Memory B cell (primary cell): ENCODE measurements at regions not wholly inside any gene's neighbourhood (a gene's known extent, or its start where the extent isn't known, plus 50 kb on each side); places are given as distances from the start of the nearest gene placed in this dataset.
"Not testable (repeated sequence)": the region's sequence is repeated elsewhere in the genome, so short reads cannot be mapped to it uniquely, and the experiment has no call there.

Experiments used
- ATAC-seq: fragments of 150-1000 bp; cut with Tn5 transposase; 2 replicates; pipeline ENCODE4 v1.10.0; 2021; ENCODE audit warnings: low read depth, mild to moderate bottlenecking, moderate library complexity
- DNase-seq, 2 donors: peaks; one replicate each; pipeline ENCODE4 v3.0.0; 2022; ENCODE audit warnings: low spot score in 2 of 2
- H3K27ac Mint-ChIP-seq: one replicate; pipeline ENCODE4 v1.8.0; 2022; ENCODE audit warnings: mild to moderate bottlenecking, moderate library complexity, mixed read lengths
- H3K27me3 Mint-ChIP-seq: one replicate; pipeline ENCODE4 v1.8.0; 2022; ENCODE audit warnings: mixed read lengths
- H3K36me3 Mint-ChIP-seq: one replicate; pipeline ENCODE4 v1.8.0; 2022; ENCODE audit warnings: mild to moderate bottlenecking, mixed read lengths
- H3K4me1 Mint-ChIP-seq: one replicate; pipeline ENCODE4 v1.8.0; 2022; ENCODE audit warnings: mixed read lengths
- H3K4me3 Mint-ChIP-seq: one replicate; pipeline ENCODE4 v1.8.0; 2022; ENCODE audit warnings: mild to moderate bottlenecking, moderate library complexity, mixed read lengths
- H3K9me3 Mint-ChIP-seq: one replicate; pipeline ENCODE4 v1.8.0; 2022; ENCODE audit warnings: mixed read lengths

GRCh38 chr3:104263477-104263876 lies 1103.2 kb upstream of the ALCAM start:
- Mint-ChIP-seq H3K9me3 (peaks cover 8% of the 10 kb centered on the region), H3K27ac (no peak overlapping the region), H3K4me3 (no peak overlapping the region), H3K4me1 (no peaks in the 10 kb centered on the region), H3K27me3 (no peaks in the 10 kb centered on the region), H3K36me3 (peaks cover 4% of the 10 kb centered on the region)
- ATAC-seq (no peak), DNase-seq (no peak)

- not testable (repeated sequence) for H3K4me1 Mint-ChIP-seq
Observed at GRCh38 chr3:104266219-104266618, 1100.5 kb upstream of the ALCAM start.

GRCh38 chr3:104269771-104270170 lies 1096.9 kb upstream of the ALCAM start:
- Mint-ChIP-seq H3K4me3 (no peak overlapping the region), H3K4me1 (no peaks in the 10 kb centered on the region), H3K27me3 (no peaks in the 10 kb centered on the region), H3K9me3 (peaks cover 10% of the 10 kb centered on the region), H3K27ac (no peak overlapping the region), H3K36me3 (peaks cover 6% of the 10 kb centered on the region)
- DNase-seq: no peak
- ATAC-seq: no peak

More at GRCh38 chr3:104266219-104266618, 1100.5 kb upstream of the ALCAM start:
- H3K9me3 Mint-ChIP-seq, ATAC-seq, DNase-seq, H3K27me3 Mint-ChIP-seq, H3K36me3 Mint-ChIP-seq, H3K27ac Mint-ChIP-seq, H3K4me3 Mint-ChIP-seq: not testable (repeated sequence)

DNA sequence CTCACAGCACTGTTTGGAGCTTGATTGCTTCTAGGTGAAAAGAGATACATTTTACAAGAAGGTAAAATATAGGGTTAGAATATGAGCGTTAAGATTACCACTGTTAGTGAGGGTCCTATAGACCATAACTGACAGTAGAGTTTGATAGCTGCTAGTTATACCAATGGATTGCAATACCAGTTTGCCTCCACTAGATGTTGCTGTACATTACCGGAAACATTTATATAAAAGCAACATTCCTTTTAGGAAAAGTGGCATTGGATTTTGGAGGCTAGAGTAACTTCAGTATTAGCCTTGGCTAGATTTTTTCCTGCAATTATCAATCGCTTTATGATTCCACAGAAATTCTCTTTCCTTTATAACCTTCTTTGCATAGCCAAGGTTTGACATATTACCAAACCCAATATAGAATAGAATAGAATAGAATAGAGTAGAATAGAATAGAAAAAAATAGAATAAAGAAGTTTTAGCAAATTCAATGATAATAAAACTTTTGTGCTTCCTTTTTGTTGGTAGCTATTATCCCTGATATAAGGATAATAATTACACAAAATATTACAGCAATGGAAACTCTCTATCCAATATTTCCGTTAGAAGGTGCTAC lies 1093.6 kb upstream of the ALCAM start:
- peak in 1 of 2 donors; percentile 2 for DNase-seq
- Mint-ChIP-seq H3K4me3 (no peak overlapping the region), H3K4me1 (no peaks in the 10 kb centered on the region), H3K27me3 (no peaks in the 10 kb centered on the region), H3K9me3 (peaks cover 4% of the 10 kb centered on the region), H3K36me3 (peaks cover 3% of the 10 kb centered on the region), H3K27ac (no peak overlapping the region)
- ATAC-seq: no peak

DNA sequence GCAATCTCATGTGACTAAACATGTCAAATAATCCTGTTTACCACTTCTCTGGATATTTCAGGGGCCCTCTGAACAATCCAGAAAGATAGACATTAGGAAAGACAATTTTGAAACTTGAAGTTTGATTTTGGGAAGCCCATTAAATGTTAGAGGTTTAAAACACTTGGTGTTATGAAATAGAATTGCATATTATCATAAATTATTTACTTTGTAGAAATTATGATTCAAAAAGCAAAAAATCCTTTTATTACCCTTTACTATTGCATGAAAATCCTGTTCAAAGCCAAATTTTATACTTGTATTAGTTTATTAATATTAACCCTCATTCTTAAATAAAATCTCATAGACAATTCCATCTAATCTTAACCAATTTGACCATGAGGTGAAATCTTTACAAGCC lies 1091.5 kb upstream of the ALCAM start:
- no peak overlapping the region for H3K4me3 Mint-ChIP-seq
- ATAC-seq (no peak), DNase-seq (no peak)

DNA sequence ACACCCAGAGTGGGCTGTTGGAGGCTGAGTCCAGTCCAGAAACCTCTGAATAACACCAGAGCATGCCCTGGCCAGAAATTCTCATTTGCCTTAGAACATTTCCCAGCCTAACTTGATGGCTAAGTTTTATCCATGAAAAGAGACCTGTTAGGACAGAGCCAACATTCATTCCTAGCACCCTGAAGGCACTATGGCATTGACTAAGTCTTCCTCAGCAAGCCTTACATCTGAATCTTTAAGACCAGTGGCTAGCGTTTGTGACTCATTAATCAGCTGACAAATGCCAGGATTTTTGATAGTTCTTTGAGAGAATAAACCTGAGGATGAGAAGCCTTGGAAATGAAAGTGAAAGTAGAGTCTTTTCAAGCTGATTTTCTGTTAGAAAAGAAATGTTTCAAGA lies 1087.1 kb upstream of the ALCAM start:
- Mint-ChIP-seq H3K27ac (no peak overlapping the region), H3K4me3 (no peak overlapping the region), H3K27me3 (no peaks in the 10 kb centered on the region), H3K36me3 (peaks cover 11% of the 10 kb centered on the region), H3K9me3 (peaks cover 15% of the 10 kb centered on the region), H3K4me1 (peaks cover 4% of the 10 kb centered on the region)
- DNase-seq (no peak), ATAC-seq (no peak)

More for the DNA sequence above, 1091.5 kb upstream of the ALCAM start:
- peaks cover 6% of the 10 kb centered on the region for H3K9me3 Mint-ChIP-seq
- H3K4me1 Mint-ChIP-seq: peaks cover 4% of the 10 kb centered on the region
- H3K27me3 Mint-ChIP-seq: no peaks in the 10 kb centered on the region
- no peak overlapping the region for H3K27ac Mint-ChIP-seq
- H3K36me3 Mint-ChIP-seq: peaks cover 3% of the 10 kb centered on the region

DNA sequence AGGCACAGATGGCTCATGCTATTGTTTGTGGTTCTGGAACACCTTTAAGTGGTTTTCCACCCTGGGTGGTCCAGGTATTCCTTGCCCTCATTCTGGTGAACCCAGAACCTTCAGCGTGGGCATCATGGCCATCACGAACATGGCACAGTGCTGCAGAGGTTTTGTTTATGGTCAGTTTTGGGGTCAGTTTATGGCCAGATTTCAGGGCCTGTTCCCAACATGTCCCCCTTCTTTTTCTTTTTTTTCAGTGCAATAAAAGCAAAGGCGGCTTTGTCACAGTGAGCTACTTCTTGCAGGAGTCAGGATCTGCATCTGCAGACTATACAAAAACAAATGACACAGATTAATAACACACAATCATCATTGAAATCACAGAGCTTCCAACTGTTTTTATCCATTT lies 1085.0 kb upstream of the ALCAM start:
- peaks cover 19% of the 10 kb centered on the region for H3K9me3 Mint-ChIP-seq
- ATAC-seq (no peak), DNase-seq (no peak)
- no peaks in the 10 kb centered on the region for H3K27me3 Mint-ChIP-seq
- H3K27ac Mint-ChIP-seq: no peak overlapping the region
- no peak overlapping the region for H3K4me3 Mint-ChIP-seq
- peaks cover 17% of the 10 kb centered on the region for H3K36me3 Mint-ChIP-seq
- peaks cover 4% of the 10 kb centered on the region for H3K4me1 Mint-ChIP-seq

- H3K4me1 Mint-ChIP-seq: peaks cover 2% of the 10 kb centered on the region
- peaks cover 13% of the 10 kb centered on the region for H3K9me3 Mint-ChIP-seq
- H3K36me3 Mint-ChIP-seq: peaks cover 11% of the 10 kb centered on the region
Observed at GRCh38 chr3:104286645-104287044, 1080.1 kb upstream of the ALCAM start.

GRCh38 chr3:104291437-104291851 lies 1075.3 kb upstream of the ALCAM start:
- H3K27ac Mint-ChIP-seq: peak overlapping the region; percentile 67
- ATAC-seq: peak; percentile 48
- no peak for DNase-seq
- H3K27me3 Mint-ChIP-seq: no peaks in the 10 kb centered on the region
- H3K4me3 Mint-ChIP-seq: peak overlapping the region; percentile 71
- H3K4me1 Mint-ChIP-seq: peaks cover 14% of the 10 kb centered on the region
- peaks cover 2% of the 10 kb centered on the region for H3K9me3 Mint-ChIP-seq
- H3K36me3 Mint-ChIP-seq: peaks cover 3% of the 10 kb centered on the region

More at GRCh38 chr3:104286645-104287044, 1080.1 kb upstream of the ALCAM start:
- ATAC-seq: no peak
- no peak for DNase-seq
- no peaks in the 10 kb centered on the region for H3K27me3 Mint-ChIP-seq
- H3K4me3 Mint-ChIP-seq: no peak overlapping the region
- no peak overlapping the region for H3K27ac Mint-ChIP-seq

DNA sequence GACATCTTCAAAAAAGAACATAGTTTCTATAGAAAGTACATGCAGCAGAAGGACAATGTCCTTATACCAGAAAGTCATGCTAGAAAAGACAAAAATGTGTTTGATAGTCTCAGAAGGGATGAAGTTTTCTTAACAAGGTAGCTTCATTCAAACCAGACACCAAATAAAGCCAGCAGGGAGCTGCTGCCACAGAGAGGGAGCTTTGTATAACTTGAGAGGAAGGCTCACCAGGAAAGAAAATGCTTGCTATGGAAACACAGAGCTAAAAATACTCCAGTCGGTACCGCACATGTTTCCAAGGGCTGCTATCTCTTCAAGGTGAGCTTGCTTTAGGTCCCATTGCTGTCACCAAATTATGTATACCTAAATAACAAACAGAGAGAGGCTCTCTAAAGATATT lies 1074.8 kb upstream of the ALCAM start:
- no peak for DNase-seq
- no peak for ATAC-seq
- H3K36me3 Mint-ChIP-seq: no peaks in the 10 kb centered on the region
- peak overlapping the region; percentile 71 for H3K4me3 Mint-ChIP-seq
- H3K4me1 Mint-ChIP-seq: peaks cover 14% of the 10 kb centered on the region
- H3K27me3 Mint-ChIP-seq: no peaks in the 10 kb centered on the region
- H3K27ac Mint-ChIP-seq: peak overlapping the region; percentile 67
- peaks cover 2% of the 10 kb centered on the region for H3K9me3 Mint-ChIP-seq

GRCh38 chr3:104297617-104298016 lies 1069.1 kb upstream of the ALCAM start:
- Mint-ChIP-seq H3K36me3 (no peaks in the 10 kb centered on the region), H3K9me3 (no peaks in the 10 kb centered on the region), H3K27ac (no peak overlapping the region), H3K4me3 (no peak overlapping the region), H3K27me3 (no peaks in the 10 kb centered on the region), H3K4me1 (peaks cover 3% of the 10 kb centered on the region)
- ATAC-seq (no peak), DNase-seq (no peak)

GRCh38 chr3:104298662-104299061 lies 1068.0 kb upstream of the ALCAM start:
- no peak overlapping the region for H3K4me3 Mint-ChIP-seq
- no peaks in the 10 kb centered on the region for H3K9me3 Mint-ChIP-seq
- ATAC-seq (no peak), DNase-seq (no peak)
- no peak overlapping the region for H3K27ac Mint-ChIP-seq
- no peaks in the 10 kb centered on the region for H3K36me3 Mint-ChIP-seq
- no peaks in the 10 kb centered on the region for H3K27me3 Mint-ChIP-seq
- H3K4me1 Mint-ChIP-seq: peaks cover 2% of the 10 kb centered on the region

DNA sequence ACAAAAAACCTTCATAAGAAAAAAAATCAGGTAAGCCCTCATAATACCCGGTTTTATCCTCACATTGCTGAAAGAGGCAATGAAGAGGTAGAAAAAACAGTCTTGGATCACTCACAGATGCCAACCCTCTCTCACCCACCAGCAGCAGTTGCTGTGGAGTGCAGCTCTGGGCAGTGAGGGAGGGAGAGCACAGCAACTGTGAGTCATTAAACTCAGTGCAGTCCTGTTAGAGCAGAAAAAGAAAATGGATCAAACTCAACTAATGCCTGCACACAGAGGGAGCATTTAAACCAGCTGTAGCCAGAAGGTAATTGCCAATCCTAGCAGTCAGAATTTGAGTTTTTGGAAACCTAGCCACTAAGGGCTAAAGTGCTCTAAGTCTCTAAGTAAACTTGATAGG lies 1050.6 kb upstream of the ALCAM start:
- H3K27ac Mint-ChIP-seq: no peak overlapping the region
- no peaks in the 10 kb centered on the region for H3K4me1 Mint-ChIP-seq
- peaks cover 26% of the 10 kb centered on the region for H3K36me3 Mint-ChIP-seq
- H3K9me3 Mint-ChIP-seq: peaks cover 13% of the 10 kb centered on the region
- no peak for ATAC-seq
- H3K4me3 Mint-ChIP-seq: no peak overlapping the region
- DNase-seq: no peak
- no peaks in the 10 kb centered on the region for H3K27me3 Mint-ChIP-seq

DNA sequence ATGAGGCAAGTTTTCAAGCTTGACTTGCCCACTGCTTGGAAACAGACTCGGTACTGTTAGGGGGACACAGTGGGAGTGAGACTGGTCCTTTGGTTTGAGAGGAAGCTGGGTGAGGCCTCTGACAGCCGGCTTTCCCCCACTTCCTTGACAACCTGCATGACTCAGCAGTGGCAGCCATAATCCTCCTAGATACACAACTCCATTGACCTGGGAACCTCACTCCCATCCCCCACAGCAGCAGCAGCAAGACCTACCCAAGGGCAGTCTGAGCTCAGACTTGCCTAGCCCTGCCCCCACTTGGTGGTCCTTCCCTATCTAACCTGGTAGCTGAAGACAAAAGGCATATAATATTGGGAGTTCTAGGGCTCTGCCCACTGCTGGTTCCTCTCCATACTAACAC lies 1043.5 kb upstream of the ALCAM start:
- H3K4me1 Mint-ChIP-seq: no peaks in the 10 kb centered on the region
- ATAC-seq: no peak

DNA sequence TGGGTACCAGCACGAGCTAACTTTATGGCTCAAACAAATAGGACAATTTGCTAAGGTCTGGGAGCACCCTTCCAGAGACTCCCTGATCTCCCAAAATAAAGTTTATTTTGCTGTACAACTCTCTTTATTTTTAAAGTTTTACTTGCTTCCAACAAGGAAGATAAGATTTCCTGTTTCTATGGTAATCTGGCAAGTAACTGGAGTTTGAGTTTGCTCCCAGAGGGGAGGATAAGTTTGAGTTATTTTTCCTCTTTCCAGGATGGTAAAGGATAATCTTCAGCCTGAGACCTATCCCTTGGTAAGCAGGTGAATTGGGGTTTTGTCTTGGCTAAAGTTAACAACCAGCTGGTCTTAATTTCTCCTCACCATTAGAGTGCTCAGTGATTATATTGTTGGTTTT lies 1019.4 kb upstream of the ALCAM start:
- Mint-ChIP-seq H3K27ac (no peak overlapping the region), H3K27me3 (no peaks in the 10 kb centered on the region), H3K4me1 (no peaks in the 10 kb centered on the region), H3K4me3 (no peak overlapping the region), H3K36me3 (no peaks in the 10 kb centered on the region), H3K9me3 (no peaks in the 10 kb centered on the region)
- ATAC-seq (no peak), DNase-seq (no peak)

More for the DNA sequence above, 1043.5 kb upstream of the ALCAM start:
- DNase-seq: no peak
- Mint-ChIP-seq H3K36me3 (peaks cover 50% of the 10 kb centered on the region), H3K27me3 (no peaks in the 10 kb centered on the region), H3K9me3 (peaks cover 22% of the 10 kb centered on the region), H3K4me3 (no peak overlapping the region), H3K27ac (no peak overlapping the region)
